HG03280 (cell line): ENCODE measurements at regions not wholly inside any gene's neighbourhood (a gene's known extent, or its start where the extent isn't known, plus 50 kb on each side); places are given as distances from the start of the nearest gene placed in this dataset.
"Not testable (repeated sequence)": the region's sequence is repeated elsewhere in the genome, so short reads cannot be mapped to it uniquely, and the experiment has no call there.

Experiments used
- ATAC-seq: cut with Tn5 transposase; IDR thresholded peaks from one replicate; pipeline ENCODE4 v1.9.1; 2021; ENCODE audit warnings: mild to moderate bottlenecking, moderate library complexity; ENCODE audit not compliant: unreplicated experiment

DNA sequence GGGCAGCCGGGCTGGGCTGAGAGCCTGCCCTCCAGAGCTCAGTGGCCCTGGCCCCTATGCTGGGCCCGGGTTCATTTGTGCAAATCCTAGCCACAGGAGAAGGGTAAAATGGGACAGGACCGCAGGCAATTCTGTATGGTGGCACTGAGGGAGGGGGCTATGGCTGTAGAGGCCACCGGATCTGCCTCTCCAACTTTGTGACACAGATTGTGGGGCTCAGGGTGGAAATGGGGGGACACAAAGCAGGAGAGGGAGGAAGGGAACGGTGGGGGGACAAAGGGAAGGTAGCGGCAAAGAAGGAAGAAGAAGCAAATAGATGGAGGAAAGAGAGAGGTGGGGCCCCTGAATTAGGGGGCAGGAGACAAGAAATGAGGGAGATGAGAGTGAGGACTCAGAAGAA is 201.1 kb downstream of the SMAD2 start:
- ATAC-seq = no peak

DNA sequence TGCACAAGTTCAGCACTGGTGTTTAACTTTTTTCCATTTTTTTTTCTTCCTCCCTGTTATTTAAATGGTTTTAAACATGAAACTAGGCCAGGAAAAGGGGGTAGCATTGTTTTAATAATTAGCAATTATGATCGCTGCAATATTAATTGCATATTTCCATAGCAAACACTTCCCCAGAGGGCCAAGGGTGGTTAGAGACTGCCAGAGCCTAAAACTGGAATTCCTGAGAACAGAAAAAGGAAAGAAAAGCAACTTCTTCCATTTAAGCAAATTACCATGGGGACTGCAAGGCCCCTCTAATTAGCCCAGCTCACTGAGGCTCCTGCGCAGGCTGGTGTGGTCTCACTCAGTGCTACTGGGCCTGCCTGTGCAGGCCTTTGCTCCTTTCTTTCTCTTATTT is 201.5 kb downstream of the SMAD2 start:
- ATAC-seq = no peak

DNA sequence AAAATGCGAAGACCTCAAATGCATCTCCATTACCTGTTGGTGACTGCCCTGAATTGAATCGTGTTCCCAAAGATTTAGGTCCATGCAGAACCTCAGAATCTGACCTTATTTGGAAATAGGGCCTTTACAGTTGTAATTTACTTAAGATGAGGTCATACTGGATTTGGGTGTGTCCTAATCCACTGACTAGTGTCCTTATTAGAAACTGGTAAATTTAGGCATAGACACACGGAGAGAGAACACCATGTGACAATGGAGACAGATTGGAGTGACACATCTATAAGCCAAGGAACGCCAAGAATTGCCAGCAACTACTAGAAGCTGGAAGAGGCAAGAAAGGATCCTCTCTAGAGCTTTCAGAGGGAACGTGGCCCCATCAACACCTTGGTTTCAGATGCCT is 203.1 kb downstream of the SMAD2 start:
- ATAC-seq = no peak

DNA sequence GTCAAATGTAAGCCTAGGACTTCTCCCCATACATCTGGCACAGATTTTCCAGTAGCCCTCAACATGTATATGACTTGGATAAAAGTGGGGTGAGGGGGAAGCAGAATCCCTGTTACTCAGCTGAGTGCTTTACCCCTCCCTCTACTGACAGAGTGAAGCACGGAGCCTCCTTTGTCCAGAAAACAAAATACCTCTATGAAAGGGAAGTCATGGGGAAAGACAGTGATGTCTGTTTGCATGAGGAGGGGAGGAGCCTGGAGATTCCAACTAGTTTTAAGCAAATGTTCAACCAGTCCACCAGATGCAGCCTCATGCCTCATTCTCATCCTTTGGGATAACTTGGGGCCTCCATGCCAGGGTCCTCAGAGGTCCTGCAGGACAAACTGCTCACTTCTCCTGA is 203.9 kb downstream of the SMAD2 start:
- ATAC-seq = no peak

DNA sequence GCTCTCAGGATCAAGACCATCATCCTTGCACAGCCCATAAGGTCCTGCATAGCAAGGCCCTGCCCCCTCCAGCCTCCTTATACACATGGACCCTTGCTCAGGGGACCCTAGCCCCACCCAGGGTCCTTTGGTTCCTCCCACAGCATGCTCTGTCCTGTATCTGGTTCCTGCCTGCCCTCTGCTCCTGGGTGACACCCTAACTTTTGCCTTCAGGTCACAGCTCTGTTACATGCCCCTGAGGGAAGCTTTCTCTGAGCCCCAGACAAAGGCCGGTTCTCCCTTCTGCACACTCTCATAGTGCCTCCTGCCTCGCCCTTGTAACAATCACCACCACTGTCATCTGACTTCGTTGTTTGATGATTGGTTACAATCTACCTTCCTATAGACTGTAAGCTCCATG is 204.8 kb downstream of the SMAD2 start:
- no peak for ATAC-seq

DNA sequence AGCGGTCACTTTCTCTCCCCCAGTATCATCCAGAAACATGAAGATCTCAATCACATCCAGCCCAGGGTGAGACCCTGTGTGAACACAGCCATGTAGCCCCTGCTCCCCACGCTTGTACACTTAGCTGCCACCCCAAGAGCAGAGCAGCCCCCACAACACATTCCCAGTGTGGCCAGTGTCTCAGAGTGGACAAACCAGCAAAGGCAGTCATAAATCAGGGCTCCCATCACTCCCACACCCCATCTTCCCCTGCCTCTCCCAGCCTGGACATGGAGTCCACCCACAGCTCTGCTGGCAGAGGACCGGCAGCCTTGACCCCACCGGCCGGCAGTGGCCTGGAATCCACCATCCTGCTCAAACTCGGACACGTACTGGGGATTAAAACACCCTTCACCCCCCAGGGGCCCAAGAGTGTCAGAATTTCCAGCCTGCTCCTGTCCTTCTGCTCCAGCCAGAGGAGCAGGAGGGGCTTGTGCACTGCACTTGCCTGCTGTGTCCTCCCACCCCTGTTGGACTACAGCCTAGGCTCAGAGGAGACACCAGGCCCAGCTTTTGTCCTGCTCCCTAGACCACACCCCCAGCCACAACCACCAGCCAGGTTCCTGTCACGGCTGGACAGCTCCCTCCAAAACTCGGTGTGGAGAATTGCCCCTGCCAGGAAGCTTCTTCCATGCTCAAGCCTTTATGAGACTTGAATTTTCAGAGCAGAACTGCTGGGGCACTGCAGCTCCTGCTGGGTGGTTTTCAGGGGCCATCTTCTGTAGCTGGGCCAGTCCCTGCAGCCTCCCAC is 206.1 kb downstream of the SMAD2 start:
- no peak for ATAC-seq

DNA sequence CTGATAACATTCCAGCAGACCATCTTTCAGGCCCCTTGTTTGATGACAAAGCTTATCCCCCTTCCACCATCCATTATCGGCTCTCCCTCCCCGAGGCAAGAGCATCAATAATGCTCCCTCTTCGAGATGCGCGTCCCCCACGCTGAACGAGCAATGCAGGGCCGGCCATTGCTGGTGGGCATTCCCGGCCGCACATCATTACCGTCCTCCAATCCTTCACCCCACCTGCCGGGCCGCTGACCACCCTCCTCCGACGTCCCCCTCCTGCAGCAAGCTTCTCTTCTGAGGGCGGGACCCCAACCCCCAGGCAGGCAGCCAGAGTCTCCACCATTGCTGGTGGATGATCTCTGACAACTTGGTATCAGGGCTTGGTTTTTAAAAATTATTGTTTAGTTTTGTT is 208.6 kb downstream of the SMAD2 start:
- ATAC-seq = no peak

DNA sequence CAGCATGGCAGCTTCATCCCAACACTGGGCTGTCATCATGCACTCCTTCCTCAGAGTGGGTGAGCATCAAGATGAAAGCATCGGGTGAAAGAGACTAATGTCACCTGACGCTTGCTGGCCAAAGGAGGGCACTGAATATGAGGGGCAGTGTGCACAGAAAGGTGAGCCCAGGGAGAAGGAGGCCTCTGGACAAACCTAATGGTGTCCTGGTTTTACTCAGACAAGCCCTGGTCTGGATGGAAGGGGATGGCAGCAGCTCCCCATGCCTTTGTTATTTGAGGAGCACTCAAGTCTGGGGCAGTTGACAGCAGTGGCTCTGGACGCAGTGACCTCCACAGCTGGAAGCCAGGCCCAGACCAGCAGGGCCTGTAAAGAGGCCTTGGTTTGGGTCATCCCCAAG is 209.7 kb downstream of the SMAD2 start:
- no peak for ATAC-seq

DNA sequence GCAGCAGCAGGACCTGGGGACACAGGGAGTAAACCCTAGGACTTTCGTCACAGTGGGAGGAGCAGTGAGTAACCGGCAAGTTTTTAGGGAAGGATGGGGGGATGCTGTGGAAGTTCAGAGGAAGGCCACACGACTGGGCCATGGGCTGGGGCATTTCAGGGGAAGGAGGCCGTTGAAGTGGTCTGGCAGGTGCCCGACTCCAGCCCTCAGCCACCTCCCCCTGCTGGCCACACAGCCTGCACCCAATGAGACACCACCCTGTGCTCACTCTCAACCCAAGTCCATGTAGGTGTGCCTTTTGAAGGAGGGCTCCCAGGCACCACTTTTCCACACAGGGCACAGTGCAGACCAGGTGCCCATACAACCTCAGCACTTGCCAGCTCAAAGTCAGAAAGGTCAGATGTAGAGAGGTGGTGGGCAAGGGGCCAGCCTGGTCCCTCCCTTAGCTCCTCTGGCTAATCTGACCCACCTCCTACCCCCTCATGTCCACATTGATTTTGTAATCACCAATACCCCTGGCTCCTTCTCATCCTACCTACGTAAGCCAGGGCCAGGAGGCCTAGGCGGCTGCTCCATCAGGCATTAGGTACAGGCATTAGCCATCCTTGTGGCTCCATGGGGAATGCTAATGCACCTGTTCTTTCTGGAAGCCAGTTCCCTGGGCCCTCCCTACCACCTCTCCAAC is 211.2 kb downstream of the SMAD2 start:
- ATAC-seq = no peak

DNA sequence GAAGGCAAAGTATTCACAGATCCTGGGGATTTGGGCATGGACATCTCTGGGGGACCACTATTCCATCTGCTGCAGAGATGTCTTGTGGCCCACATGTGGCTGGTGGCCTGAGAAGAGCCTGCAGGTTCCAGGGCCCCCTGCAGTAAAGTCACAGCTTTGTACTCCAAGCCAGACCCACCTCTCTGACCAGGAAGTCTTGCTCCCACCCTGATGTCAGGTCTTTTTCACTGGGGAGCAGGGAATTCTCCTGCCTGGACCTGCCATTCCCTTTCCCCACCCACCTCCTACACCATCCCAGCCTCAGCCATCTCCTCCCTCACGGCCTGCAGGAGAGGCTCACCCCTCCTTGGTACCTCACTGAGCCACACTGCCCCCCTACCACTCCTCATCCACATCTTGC is 211.8 kb downstream of the SMAD2 start:
- no peak for ATAC-seq

DNA sequence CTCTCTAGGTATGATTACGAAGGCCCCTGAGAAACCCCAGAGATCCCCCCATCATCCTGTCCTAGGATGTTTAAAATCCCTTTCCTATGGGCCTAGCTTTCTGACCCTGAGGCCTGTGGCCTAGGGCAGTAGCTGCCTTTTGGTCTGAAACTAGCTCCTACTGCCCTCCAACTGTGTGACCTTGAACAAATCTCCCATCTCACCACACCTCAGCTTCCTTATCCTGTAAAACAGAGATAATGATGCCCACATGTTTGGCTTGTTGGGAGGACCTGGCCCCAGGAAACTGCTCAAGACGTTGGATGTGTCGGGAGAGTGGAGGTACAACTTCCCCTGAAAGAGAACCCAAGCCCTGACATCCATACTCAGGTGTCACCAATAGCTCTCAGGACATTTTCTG is 213.2 kb downstream of the SMAD2 start:
- ATAC-seq = no peak

DNA sequence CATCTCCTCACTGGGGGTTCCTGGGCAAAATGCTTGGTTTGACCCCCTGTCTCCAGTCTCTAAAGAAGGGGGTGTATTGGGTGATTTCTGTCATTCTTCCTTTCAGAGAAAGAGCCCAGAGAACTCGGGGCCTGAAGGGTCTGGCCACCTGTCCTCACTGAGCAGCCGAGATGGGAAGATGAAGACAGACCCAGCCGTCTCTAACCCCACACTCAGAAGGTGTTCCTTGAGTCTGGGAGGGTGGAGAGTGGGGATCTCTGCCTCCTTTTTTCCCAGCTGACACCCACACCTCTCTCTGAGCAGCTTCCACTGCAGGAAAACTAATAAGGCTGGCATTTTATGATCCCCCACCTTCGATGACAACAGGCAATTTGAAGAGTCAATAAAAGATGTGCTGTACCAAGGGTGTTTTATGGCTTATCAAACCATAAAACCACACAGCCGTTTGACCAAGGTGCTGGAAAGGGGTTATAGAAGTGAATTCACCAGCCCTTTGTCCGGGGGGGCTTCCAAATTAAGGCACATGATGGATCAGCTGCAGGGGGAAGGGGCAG is 213.8 kb downstream of the SMAD2 start:
- no peak for ATAC-seq

DNA sequence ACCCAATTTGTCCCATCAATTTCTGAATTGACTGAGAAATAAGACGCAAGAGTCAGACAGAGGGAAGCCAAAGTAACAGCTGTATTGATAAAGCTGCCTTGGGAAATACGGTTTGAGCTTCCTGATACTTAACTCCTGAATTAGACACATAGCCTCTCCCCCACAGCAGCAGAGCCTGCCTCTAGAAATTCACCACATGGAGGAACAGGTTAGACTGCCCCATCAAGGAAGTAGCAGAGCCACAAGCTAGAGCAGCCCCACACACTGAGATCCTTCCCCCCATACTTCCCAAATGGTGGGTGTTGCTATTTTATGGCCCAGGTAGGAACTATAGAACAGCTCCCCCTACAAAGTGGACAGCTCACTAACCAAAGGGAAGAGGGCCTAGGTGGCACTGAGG is 220.0 kb downstream of the SMAD2 start:
- no peak for ATAC-seq

DNA sequence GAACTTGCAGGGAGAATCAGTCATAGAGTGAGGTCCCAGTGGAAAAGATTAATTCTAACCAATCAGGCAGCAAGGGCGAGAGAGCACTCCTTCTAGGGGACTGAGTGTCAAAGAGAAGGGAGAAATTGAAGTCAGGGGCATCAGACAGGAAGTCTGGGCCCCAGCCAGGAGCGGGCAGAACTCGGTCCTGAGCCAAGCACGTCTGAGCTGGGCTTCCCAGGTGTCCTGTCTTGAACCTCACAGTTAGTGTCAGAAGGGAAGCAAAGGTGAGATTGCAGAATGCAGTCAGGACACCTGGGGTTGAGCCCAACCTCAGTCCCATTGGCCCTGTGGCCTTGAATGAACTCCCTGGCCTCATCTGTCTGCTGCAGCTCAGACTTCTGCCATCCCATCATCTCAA is 220.9 kb downstream of the SMAD2 start:
- ATAC-seq = no peak

DNA sequence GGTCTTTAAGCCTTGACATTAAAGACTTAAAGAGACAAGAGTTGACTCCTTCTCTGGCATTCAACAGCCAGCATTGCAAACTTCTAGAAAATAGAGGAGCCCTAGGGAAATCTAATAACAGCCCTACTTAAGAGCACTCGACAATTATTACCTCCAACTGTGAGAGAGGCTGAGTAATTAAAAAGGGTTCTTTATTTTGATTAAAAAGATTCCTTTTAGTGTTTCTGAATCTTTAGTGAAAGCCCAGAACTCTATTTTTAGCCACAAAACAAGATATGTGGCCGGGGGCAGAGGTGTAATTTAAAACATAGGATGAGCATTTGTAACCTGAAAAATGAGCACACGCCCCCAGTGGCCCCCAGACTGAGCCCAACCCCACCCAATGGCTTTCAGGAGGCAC is 222.3 kb downstream of the SMAD2 start:
- ATAC-seq = no peak

DNA sequence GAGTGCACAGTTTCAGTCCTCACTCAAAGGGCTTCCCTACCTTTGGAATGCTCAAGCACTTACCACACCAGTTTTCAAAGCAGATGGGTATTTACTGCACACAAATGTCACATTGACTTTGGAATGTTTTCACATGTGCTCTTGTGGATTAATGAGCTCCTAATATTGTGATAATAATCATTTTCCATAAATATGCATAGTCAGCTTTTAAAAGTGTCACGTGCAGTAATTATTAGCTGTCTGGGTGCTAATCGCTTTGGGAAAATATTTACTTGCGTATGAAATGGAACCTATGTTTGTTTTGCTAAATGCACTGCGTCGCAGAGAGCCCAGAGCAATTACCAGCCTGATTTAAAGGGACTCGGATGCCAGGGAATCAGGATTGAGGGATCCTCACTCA is 229.3 kb downstream of the SMAD2 start:
- no peak for ATAC-seq

DNA sequence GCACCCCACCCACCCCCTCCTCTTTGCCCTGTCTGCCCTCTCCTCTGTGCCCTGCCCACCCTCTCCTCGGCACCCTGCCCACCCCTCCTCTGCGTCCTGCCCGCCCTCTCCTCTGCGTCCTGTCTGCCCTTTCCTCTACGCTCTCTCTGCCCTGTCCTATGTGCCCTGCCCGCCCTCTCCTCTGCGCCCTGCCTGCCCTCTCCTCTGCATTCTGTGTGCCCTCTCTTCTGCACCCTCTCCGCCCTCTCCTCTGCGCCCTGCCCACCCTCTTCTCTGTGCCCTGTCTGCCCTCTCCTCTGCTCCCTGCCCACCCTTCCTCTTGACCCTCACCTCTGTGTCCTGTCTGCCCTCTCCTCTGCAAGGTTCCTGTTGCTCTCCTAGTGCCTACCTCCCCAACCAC is 233.6 kb downstream of the SMAD2 start:
- no peak for ATAC-seq

DNA sequence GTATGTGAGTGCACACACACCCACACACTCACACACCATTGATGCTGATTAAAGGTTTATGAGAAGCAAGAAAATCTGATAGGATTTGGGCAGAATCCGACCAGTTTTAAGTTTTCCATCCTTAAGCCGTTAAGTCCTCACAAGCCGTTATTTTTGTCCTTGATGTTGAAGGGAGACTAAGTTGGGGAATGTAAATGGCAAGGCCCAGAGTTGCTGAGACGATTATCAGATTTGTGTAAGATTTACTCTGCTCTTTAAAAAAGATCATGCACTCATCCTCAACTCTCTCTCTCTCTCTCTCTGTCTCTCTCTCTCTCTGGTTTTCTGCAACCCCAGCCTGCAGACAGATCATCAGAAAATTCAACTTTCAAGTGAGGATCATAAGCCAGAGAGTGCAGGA is 238.8 kb downstream of the SMAD2 start:
- no peak for ATAC-seq

DNA sequence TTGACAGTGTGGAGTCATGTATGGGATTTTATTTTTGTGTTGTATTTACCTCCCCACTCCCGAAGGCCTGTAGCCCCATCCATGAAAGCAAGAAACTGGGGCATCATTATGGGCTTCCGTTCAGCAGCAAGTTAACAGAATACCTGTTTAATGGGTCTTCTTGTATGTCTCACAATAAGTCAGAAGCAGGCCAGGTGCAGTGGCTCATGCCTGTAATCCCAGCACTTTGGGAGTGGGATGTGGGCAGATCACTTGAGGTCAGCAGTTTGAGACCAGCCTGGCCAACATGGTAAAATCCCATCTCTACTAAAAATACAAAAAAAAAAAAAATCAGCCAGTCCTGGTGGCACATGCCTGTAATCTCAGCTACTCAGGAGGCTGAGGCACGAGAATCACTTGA is 239.7 kb downstream of the SMAD2 start:
- ATAC-seq = not testable (repeated sequence)

DNA sequence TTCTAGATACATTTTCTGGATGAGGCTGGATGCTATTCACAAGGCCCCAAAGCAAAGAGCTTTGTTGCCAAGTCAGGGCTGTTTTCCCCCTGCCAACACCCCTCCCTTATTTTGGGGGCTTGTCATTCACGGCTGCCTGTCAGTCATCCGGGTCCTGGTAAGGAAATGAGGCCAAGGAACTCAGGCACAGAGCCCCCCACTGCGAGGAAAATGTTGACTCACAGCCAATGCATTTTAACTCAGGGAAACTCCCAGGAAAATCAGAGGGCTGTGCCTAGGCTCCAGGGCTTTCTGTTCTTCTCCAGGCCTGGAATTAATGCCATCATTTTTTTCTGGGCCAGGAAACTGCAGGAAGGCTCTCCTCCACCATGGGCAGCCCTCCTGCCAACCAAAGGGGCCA is 241.1 kb downstream of the SMAD2 start:
- ATAC-seq = no peak

DNA sequence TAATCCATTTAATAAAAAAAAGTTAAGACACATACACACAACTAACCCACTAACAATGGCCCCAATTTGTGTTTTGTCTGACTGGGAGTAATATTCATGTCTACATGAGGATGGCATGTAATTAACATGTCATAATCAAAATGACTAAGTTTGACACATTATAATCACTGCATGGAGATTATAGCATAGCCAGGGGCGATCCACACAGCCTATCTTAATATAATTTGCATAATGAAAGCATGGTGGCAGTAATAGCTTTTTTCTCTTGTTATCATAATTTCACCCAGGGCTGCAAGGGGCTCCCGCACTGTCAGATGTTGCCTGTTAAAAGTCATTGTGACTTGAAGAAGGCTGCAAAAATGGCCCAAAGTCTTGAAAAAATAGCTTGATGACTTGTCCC is 243.7 kb downstream of the SMAD2 start:
- ATAC-seq = no peak

DNA sequence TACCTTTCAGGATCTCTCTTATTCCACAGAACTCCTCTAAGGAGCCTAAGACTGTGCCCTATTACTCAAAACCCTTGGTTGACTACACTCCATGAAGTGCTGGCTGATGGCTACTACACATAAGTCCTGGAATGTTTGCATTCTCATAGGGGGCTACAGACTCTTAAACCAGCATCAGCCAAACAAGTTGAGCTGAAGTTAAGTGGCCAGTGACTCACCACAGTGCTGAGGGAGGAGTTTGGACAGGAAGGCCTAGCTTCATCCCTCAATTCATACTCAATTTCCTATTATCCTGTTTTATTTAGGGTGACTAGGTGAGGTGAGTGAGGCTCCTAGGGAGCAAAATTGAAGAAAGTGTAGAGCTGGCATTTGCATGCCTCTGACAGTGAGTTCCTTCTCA is 246.7 kb downstream of the SMAD2 start:
- ATAC-seq = no peak
